NCI-H446 (cell line): ENCODE measurements at regions not wholly inside any gene's neighbourhood (a gene's known extent, or its start where the extent isn't known, plus 50 kb on each side); places are given as distances from the start of the nearest gene placed in this dataset.
A peak's percentile ranks its signal among the peaks of the same experiment; 100 is the strongest.

Experiments used
- DNase-seq, 2 experiments: peaks; one replicate each; lab custom pipeline; 2025; lab: John Stamatoyannopoulos, UW

- no peak for DNase-seq
These were observed 78.4 kb upstream of the WNT4 start for GRCh38 chr1:22221233-22221780.

GRCh38 chr1:22222723-22223122 is 79.8 kb upstream of the WNT4 start:
- no peak for DNase-seq

- no peak for DNase-seq
These were observed 80.3 kb upstream of the WNT4 start for GRCh38 chr1:22223176-22223575.

GRCh38 chr1:22224091-22224490 is 81.2 kb upstream of the WNT4 start:
- DNase-seq = no peak

- no peak for DNase-seq
These were observed 81.7 kb upstream of the WNT4 start for GRCh38 chr1:22224631-22225030.

GRCh38 chr1:22225858-22226589 is 83.1 kb upstream of the WNT4 start:
- no peak for DNase-seq

- DNase-seq = no peak
These were observed 85.2 kb upstream of the WNT4 start for GRCh38 chr1:22228074-22228473.

GRCh38 chr1:22228505-22228911 is 85.6 kb upstream of the WNT4 start:
- no peak for DNase-seq

GRCh38 chr1:22229379-22229778 is 86.5 kb upstream of the WNT4 start:
- DNase-seq = no peak

- no peak for DNase-seq
These were observed 88.2 kb upstream of the WNT4 start for GRCh38 chr1:22231068-22231593.

- DNase-seq = no peak
These were observed 89.2 kb upstream of the WNT4 start for GRCh38 chr1:22231995-22232690.

GRCh38 chr1:22233222-22233621 is 90.3 kb upstream of the WNT4 start:
- DNase-seq = no peak

GRCh38 chr1:22234476-22235030 is 91.7 kb upstream of the WNT4 start:
- no peak for DNase-seq

GRCh38 chr1:22236166-22236565 is 93.3 kb upstream of the WNT4 start:
- DNase-seq = peak; percentile 30 to 58

- DNase-seq = no peak
These were observed 94.0 kb upstream of the WNT4 start for GRCh38 chr1:22236900-22237299.

- DNase-seq = no peak
These were observed 94.7 kb upstream of the WNT4 start for GRCh38 chr1:22237433-22238093.

GRCh38 chr1:22238356-22239224 is 95.7 kb upstream of the WNT4 start:
- no peak for DNase-seq

- DNase-seq = no peak
These were observed 96.5 kb upstream of the WNT4 start for GRCh38 chr1:22239378-22239777.

GRCh38 chr1:22241250-22241649 is 98.4 kb upstream of the WNT4 start:
- no peak for DNase-seq

- DNase-seq = no peak
These were observed 98.9 kb upstream of the WNT4 start for GRCh38 chr1:22241811-22242210.

- DNase-seq = no peak
These were observed 102.3 kb upstream of the WNT4 start for GRCh38 chr1:22245100-22245650.
